A673 (cell line): ENCODE measurements at regions not wholly inside any gene's neighbourhood (a gene's known extent, or its start where the extent isn't known, plus 50 kb on each side); places are given as distances from the start of the nearest gene placed in this dataset.

ENCODE experiments used
- BruUV-seq: library from RNA; stranded (reverse); fragments of 400-500 nt; replicated peaks from 2 replicates; lab custom pipeline; 2021; lab: Mats Ljungman, UMichigan
- CTCF ChIA-PET: fragments of 300-600 bp; sonication (Branson Sonifier 250); formaldehyde crosslinking; loops from one replicate; lab custom pipeline; 2022; ENCODE audit warnings: antibody characterized with exemption; lab: Charles Lee
- POLR2A ChIA-PET: fragments of 300-600 bp; sonication (Branson Sonifier 250); formaldehyde crosslinking; loops from one replicate; lab custom pipeline; 2022; ENCODE audit warnings: antibody characterized with exemption; ENCODE audit not compliant: low non-redundant PET; lab: Charles Lee
- DNase-seq: peaks from one replicate; pipeline ENCODE4 v3.0.0-alpha.2; 2015; ENCODE audit warnings: low spot score
- H3K27ac ChIP-seq: fragments of 200-600 bp; sonication (generic); 2 replicates; pipeline ENCODE4 v1.5.1; 2016; ENCODE audit warnings: mixed run types, low read depth, mild to moderate bottlenecking, mixed read lengths, antibody characterized with exemption, low read length; ENCODE audit not compliant: poor library complexity, severe bottlenecking
- H3K27me3 ChIP-seq: fragments of 200-600 bp; sonication (generic); replicated peaks from 2 replicates; pipeline ENCODE4 v1.6.1; 2017; ENCODE audit warnings: mixed run types, low read depth, mild to moderate bottlenecking, mixed read lengths, antibody characterized with exemption, low read length; ENCODE audit not compliant: insufficient read depth, poor library complexity
- H3K36me3 ChIP-seq: fragments of 200-600 bp; sonication (generic); 2 replicates; pipeline ENCODE4 v1.6.1; 2016; ENCODE audit warnings: mixed run types, mild to moderate bottlenecking, mixed read lengths, antibody characterized with exemption, low read length; ENCODE audit not compliant: insufficient read depth, poor library complexity, severe bottlenecking
- H3K4me1 ChIP-seq: fragments of 200-600 bp; sonication (generic); 2 replicates; pipeline ENCODE4 v1.6.1; 2017; ENCODE audit warnings: mixed run types, mild to moderate bottlenecking, mixed read lengths, antibody characterized with exemption, low read length; ENCODE audit not compliant: insufficient read depth, poor library complexity, severe bottlenecking
- H3K4me3 ChIP-seq: fragments of 200-600 bp; sonication (generic); 2 replicates; pipeline ENCODE4 v1.5.1; 2016; ENCODE audit warnings: low read depth, mixed run types, mild to moderate bottlenecking, mixed read lengths, low read length; ENCODE audit not compliant: poor library complexity, severe bottlenecking
- H3K9me3 ChIP-seq: fragments of 200-600 bp; sonication (generic); 2 replicates; pipeline ENCODE4 v1.6.1; 2016; ENCODE audit warnings: mixed run types, low read depth, mild to moderate bottlenecking, mixed read lengths, antibody characterized with exemption, low read length; ENCODE audit not compliant: poor library complexity, severe bottlenecking
- EZH2 ChIP-seq: fragments of 200-600 bp; sonication (generic); IDR thresholded peaks from 2 replicates; pipeline ENCODE4 v1.6.1; 2017; ENCODE audit warnings: borderline replicate concordance, low read depth, mild to moderate bottlenecking, mixed read lengths, antibody characterized with exemption, low read length; ENCODE audit not compliant: poor library complexity, severe bottlenecking
- intact Hi-C: fragments of 100-400 bp; cut with micrococcal nuclease; formaldehyde crosslinking; loops from one replicate; pipeline ENCODE4 v1.10.0; 2022; ENCODE audit not compliant: unreplicated experiment
- TF ChIP-seq, protein P1 (sequence below): fragments of 300-800, 200-600 bp; sonication (generic); conservative IDR thresholded peaks from 2 replicates; pipeline ENCODE4 v1.5.1; 2017; ENCODE audit warnings: low read depth, mild to moderate bottlenecking, antibody characterized with exemption, low read length, moderate library complexity, mixed read lengths

- Histone ChIP-seq H3K27ac (no peak overlapping the region), H3K4me1 (peaks cover 24% of the 10 kb centered on the region), H3K36me3 (no peaks in the 10 kb centered on the region), H3K27me3 (no peaks in the 10 kb centered on the region), H3K4me3 (no peak overlapping the region), H3K9me3 (no peaks in the 10 kb centered on the region)
- ChIA-PET CTCF (no interaction called here), POLR2A (no interaction called here)
- TF ChIP-seq EZH2 = no peak
- TF ChIP-seq, protein P1, sequence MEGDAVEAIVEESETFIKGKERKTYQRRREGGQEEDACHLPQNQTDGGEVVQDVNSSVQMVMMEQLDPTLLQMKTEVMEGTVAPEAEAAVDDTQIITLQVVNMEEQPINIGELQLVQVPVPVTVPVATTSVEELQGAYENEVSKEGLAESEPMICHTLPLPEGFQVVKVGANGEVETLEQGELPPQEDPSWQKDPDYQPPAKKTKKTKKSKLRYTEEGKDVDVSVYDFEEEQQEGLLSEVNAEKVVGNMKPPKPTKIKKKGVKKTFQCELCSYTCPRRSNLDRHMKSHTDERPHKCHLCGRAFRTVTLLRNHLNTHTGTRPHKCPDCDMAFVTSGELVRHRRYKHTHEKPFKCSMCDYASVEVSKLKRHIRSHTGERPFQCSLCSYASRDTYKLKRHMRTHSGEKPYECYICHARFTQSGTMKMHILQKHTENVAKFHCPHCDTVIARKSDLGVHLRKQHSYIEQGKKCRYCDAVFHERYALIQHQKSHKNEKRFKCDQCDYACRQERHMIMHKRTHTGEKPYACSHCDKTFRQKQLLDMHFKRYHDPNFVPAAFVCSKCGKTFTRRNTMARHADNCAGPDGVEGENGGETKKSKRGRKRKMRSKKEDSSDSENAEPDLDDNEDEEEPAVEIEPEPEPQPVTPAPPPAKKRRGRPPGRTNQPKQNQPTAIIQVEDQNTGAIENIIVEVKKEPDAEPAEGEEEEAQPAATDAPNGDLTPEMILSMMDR = no peak
- no TSS peak for BruUV-seq
- intact Hi-C loops = no loop called here
- no peak for DNase-seq
Observed at GRCh38 chr14:38502239-38502638, 246.3 kb upstream of the CLEC14A start.

DNA sequence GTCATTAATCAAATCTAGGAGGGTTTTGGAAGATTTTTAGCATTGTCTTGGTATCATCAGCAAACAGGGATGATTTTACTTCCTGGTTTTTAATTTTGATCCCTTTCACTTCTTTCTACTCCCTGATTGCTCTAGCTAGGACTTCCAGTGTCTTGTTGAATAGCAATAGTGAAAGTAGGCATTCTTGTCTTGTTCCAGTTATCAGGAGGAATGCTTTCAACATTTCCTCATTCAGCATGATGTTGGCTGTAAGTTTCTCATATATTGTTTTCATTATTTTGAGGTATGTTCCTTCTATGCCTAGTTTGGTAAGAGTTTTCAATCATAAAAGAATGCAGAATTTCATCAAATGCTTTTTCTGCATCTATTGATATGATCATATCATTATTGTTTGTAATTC, 244.2 kb upstream of the CLEC14A start:
- no peak for DNase-seq
- TF ChIP-seq EZH2 = no peak
- TF ChIP-seq, protein P1 = no peak
- no TSS peak for BruUV-seq
- ChIA-PET CTCF (no interaction called here), POLR2A (no interaction called here)
- Histone ChIP-seq H3K4me1 (peaks cover 7% of the 10 kb centered on the region), H3K36me3 (no peaks in the 10 kb centered on the region), H3K9me3 (no peaks in the 10 kb centered on the region), H3K27me3 (no peaks in the 10 kb centered on the region), H3K4me3 (no peak overlapping the region), H3K27ac (no peak overlapping the region)
- intact Hi-C loops = no loop called here

GRCh38 chr14:38496092-38496491, 240.2 kb upstream of the CLEC14A start:
- DNase-seq = no peak
- no peaks in the 10 kb centered on the region for H3K9me3 ChIP-seq
- BruUV-seq = no TSS peak
- no peaks in the 10 kb centered on the region for H3K36me3 ChIP-seq
- no peak for TF ChIP-seq EZH2
- TF ChIP-seq, protein P1 = no peak
- ChIA-PET POLR2A (no interaction called here), CTCF (no interaction called here)
- H3K27ac ChIP-seq = no peak overlapping the region
- intact Hi-C loops = no loop called here
- no peaks in the 10 kb centered on the region for H3K4me1 ChIP-seq
- H3K4me3 ChIP-seq = no peak overlapping the region
- no peaks in the 10 kb centered on the region for H3K27me3 ChIP-seq
